OCI-LY1 (cell line): ENCODE measurements at regions not wholly inside any gene's neighbourhood (a gene's known extent, or its start where the extent isn't known, plus 50 kb on each side); places are given as distances from the start of the nearest gene placed in this dataset.

Experiments
- EZH2 ChIP-seq: fragments of 200-600 bp; sonication (generic), shearing (Covaris generic); IDR thresholded peaks from 2 replicates; pipeline ENCODE4 v1.8.0; 2017; ENCODE audit warnings: borderline replicate concordance, mixed run types, mild to moderate bottlenecking, antibody characterized with exemption, low read length, moderate library complexity, mixed read lengths
- TF ChIP-seq, protein P1 (sequence below): fragments of 200-600 bp; sonication (generic), shearing (Covaris generic); IDR thresholded peaks from 2 replicates; pipeline ENCODE4 v1.5.1; 2017; ENCODE audit warnings: mild to moderate bottlenecking, antibody characterized with exemption, low read length, moderate library complexity, mixed read lengths

DNA sequence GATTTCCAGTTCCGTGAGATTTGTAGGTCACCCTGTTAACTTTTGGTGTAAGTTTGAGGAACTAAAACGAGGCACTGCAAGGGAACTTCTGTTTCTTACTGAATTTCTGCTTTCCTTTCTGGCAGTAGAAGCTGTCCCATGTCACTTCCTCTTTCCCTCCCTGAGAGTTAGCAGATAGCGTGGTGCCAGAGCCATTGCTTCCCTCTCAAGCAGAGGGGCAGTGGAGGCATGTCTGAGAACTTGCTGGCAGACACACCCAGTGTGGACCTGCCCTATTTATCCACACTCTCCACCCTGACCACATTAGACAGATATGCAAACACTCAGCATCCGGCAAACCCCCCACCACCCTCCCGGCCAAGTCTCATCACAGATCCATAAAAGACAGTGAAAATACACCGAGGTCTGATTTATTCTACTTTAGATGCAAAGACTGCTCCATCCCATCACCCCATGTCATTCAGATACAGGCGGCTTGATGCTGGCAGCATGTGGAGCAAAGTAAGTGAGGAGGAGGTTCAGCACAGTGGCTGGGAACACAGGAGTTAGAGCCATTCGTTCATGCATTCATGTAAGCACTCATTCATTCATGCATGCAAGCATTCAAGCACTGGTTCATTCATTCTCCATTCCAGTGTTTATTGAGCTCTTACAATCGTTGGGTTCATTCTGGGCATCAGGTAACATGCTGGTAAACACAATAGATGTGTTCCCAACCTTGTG is 324.7 kb downstream of the SHQ1 start:
- TF ChIP-seq, protein P1, sequence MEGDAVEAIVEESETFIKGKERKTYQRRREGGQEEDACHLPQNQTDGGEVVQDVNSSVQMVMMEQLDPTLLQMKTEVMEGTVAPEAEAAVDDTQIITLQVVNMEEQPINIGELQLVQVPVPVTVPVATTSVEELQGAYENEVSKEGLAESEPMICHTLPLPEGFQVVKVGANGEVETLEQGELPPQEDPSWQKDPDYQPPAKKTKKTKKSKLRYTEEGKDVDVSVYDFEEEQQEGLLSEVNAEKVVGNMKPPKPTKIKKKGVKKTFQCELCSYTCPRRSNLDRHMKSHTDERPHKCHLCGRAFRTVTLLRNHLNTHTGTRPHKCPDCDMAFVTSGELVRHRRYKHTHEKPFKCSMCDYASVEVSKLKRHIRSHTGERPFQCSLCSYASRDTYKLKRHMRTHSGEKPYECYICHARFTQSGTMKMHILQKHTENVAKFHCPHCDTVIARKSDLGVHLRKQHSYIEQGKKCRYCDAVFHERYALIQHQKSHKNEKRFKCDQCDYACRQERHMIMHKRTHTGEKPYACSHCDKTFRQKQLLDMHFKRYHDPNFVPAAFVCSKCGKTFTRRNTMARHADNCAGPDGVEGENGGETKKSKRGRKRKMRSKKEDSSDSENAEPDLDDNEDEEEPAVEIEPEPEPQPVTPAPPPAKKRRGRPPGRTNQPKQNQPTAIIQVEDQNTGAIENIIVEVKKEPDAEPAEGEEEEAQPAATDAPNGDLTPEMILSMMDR: no peak
- TF ChIP-seq EZH2: no peak
